PC-9 (cell line): ENCODE measurements at regions not wholly inside any gene's neighbourhood (a gene's known extent, or its start where the extent isn't known, plus 50 kb on each side); places are given as distances from the start of the nearest gene placed in this dataset.

Experiments
- CTCF ChIP-seq: fragments of 200-600 bp; sonication (generic); conservative IDR thresholded peaks from 2 replicates; pipeline ENCODE4 v1.6.1; 2017; ENCODE audit warnings: mixed run types, antibody characterized with exemption, mild to moderate bottlenecking, moderate library complexity
- EZH2 ChIP-seq: fragments of 200-600 bp; sonication (generic); IDR thresholded peaks from 2 replicates; pipeline ENCODE4 v1.8.0; 2017; ENCODE audit warnings: antibody characterized with exemption, low read depth

GRCh38 chr4:74621616-74622015 lies 172.7 kb downstream of the BTC start:
- TF ChIP-seq CTCF: no peak
- TF ChIP-seq EZH2: no peak
